ENCODE measurements at regions not wholly inside any gene's neighbourhood (a gene's known extent, or its start where the extent isn't known, plus 50 kb on each side); places are given as distances from the start of the nearest gene placed in this dataset.

GRCh38 chr1:81699234-81699633 is 101.5 kb upstream of the ADGRL2 start:
- no peak for FAIRE-seq
- H2AFZ ChIP-seq (ENCODE audit: low read length), result 0 out of 2 replicates have a peak overlapping the region, but pooled peaks have one; percentile 1

More at GRCh38 chr1:81699234-81699633, 101.5 kb upstream of the ADGRL2 start:
- Histone ChIP-seq H2BK120ac (replicated peaks; ENCODE audit: low read depth, low read length) (no peak overlapping the region), H2BK12ac (ENCODE audit: low read depth, low read length) (0 out of 2 replicates have a peak overlapping the region, but pooled peaks have one; percentile 5), H2BK5ac (ENCODE audit: low read depth, low read length) (no peak overlapping the region), H3K27me3 (replicated peaks in 1 of 4; ENCODE audit: control insufficient read depth in 3 of 4, extremely low read depth in 1 of 4, insufficient read depth in 3 of 4, low read length in 3 of 4) (no peaks in the 10 kb centered on the region), H2BK20ac (ENCODE audit: low read length) (no peak overlapping the region), H3K9ac (replicated peaks in 1 of 4; ENCODE audit: extremely low read depth in 1 of 4, low read depth in 3 of 4, low read length in 3 of 4) (no peak overlapping the region), H4K8ac (ENCODE audit: extremely low read depth, insufficient read depth, low read length) (no peak overlapping the region), H3K56ac (replicated peaks; ENCODE audit: insufficient read length, low read depth, low read length) (no peak overlapping the region), H3K9me3 (ENCODE audit: insufficient read depth in 2 of 2, low read depth in 1 of 2, low read length in 1 of 2) (no peaks in the 10 kb centered on the region; a peak in 1 of 4 replicates), H4K20me1 (replicated peaks in 1 of 2; ENCODE audit: control insufficient read depth in 1 of 2, insufficient read depth in 2 of 2, low read length in 2 of 2) (no peaks in the 10 kb centered on the region), H3K79me1 (ENCODE audit: low read depth, low read length) (no peaks in the 10 kb centered on the region), H2AK5ac (ENCODE audit: low read depth, low read length) (no peak overlapping the region; the same call in 1 of the 2 replicates), H3K27ac (ENCODE audit: low read depth, low read length) (no peak overlapping the region), H3K23ac (ENCODE audit: insufficient read length) (no peak overlapping the region), H3K36me3 (ENCODE audit: control insufficient read depth in 2 of 4, insufficient read depth in 4 of 4, low read length in 3 of 4) (no peaks in the 10 kb centered on the region), H4K91ac (replicated peaks; ENCODE audit: insufficient read length, low read length) (no peak overlapping the region), H3K4me3 (ENCODE audit: extremely low read depth in 1 of 4, insufficient read depth in 2 of 4, low read depth in 3 of 4, low read length in 4 of 4) (no peak overlapping the region), H3K79me2 (ENCODE audit: control insufficient read depth in 1 of 2, insufficient read depth in 2 of 2, low read length in 2 of 2) (no peaks in the 10 kb centered on the region), H4K5ac (ENCODE audit: insufficient read length, low read depth, low read length) (no peak overlapping the region), H2BK15ac (ENCODE audit: low read length) (no peak overlapping the region), H3K18ac (ENCODE audit: extremely low read depth, low read length) (no peak overlapping the region), H3K4ac (replicated peaks; ENCODE audit: insufficient read length, low read depth, low read length) (no peak overlapping the region), H3K4me2 (ENCODE audit: insufficient read depth in 1 of 2, low read depth in 2 of 2, low read length in 2 of 2) (peak overlapping the region in 1 of 2 experiments; percentile 12; a peak in 1 of 4 replicates), H3K23me2 (ENCODE audit: low read depth, low read length) (peaks cover 3% of the 10 kb centered on the region; the same call in 1 of the 2 replicates), H3K14ac (ENCODE audit: insufficient read length) (no peak overlapping the region), H3K4me1 (replicated peaks in 1 of 4; ENCODE audit: control insufficient read depth in 3 of 4, insufficient read depth in 4 of 4, low read length in 3 of 4) (peaks cover 0 to 16% (median 13%) of the 10 kb centered on the region in 4 experiments; a peak in 6 of 7 replicates)
- TF ChIP-seq RAD21 (IDR thresholded peaks at IDR 0.05 in 1 of 2, conservative IDR thresholded peaks at IDR 0.05 in 1 of 2; ENCODE audit: low read depth in 2 of 2, low read length in 2 of 2) (no peak), MAFK (IDR thresholded peaks at IDR 0.05; ENCODE audit: low read depth, low read length) (peak; percentile 77; the same call in 1 of the 2 replicates), BACH1 (IDR thresholded peaks at IDR 0.05; ENCODE audit: low read length) (peak; percentile 83), TBP (IDR thresholded peaks at IDR 0.05; ENCODE audit: low read depth, low read length) (no peak), SIRT6 (IDR thresholded peaks at IDR 0.05; ENCODE audit: low read length) (no peak)
- ChIA-PET CTCF (ENCODE audit: partially characterized antibody) (no interaction called here), POLR2A (ENCODE audit: partially characterized antibody) (interaction anchor here (1.4 kb wide), 1 partner anchor 16 kb away, joined by 3 read pairs; no protein-coding TSS in a partner anchor)
- no peak for DNase-seq (ENCODE audit: low read depth in 1 of 2, low spot score in 2 of 2)
- 52% methylated on average over 4 of the region's 4 CpGs; no CpG with 5 or more reads in 1 of the 2 experiments for WGBS, 2 experiments (ENCODE audit: extremely low coverage in 1 of 2, insufficient coverage in 1 of 2, insufficient read length in 1 of 2, insufficient replicate concordance in 2 of 2, low coverage in 1 of 2, low lambda C conversion rate in 2 of 2, missing lambda C conversion rate in 1 of 2)

All from H1 (cell line).